ENCODE measurements at regions not wholly inside any gene's neighbourhood (a gene's known extent, or its start where the extent isn't known, plus 50 kb on each side); places are given as distances from the start of the nearest gene placed in this dataset.
"Not testable (repeated sequence)": the region's sequence is repeated elsewhere in the genome, so short reads cannot be mapped to it uniquely, and the experiment has no call there.

- Histone ChIP-seq H3K4me1 (ENCODE audit: control insufficient read depth in 1 of 2, insufficient read depth in 2 of 2, low read length in 2 of 2) (no peaks in the 10 kb centered on the region), H3K36me3 (ENCODE audit: control insufficient read depth in 1 of 2, insufficient read depth in 2 of 2, low read length in 2 of 2) (no peaks in the 10 kb centered on the region), H3K9me3 (ENCODE audit: control insufficient read depth in 1 of 2, low read length in 2 of 2) (no peaks in the 10 kb centered on the region), H3K4me3 (ENCODE audit: low read depth in 1 of 2, low read length in 2 of 2) (no peak overlapping the region), H3K27ac (ENCODE audit: low read length) (no peak overlapping the region), H3K27me3 (ENCODE audit: low read depth, low read length) (no peaks in the 10 kb centered on the region)
These were observed 1048.1 kb downstream of the ROBO2 start for GRCh38 chr3:78088006-78088405.

GRCh38 chr3:78090382-78090781 is 1050.5 kb downstream of the ROBO2 start:
- Histone ChIP-seq H3K27ac (ENCODE audit: low read length) (no peak overlapping the region), H3K27me3 (ENCODE audit: low read depth, low read length) (no peaks in the 10 kb centered on the region), H3K4me3 (ENCODE audit: low read depth in 1 of 2, low read length in 2 of 2) (no peak overlapping the region), H3K9me3 (ENCODE audit: control insufficient read depth in 1 of 2, low read length in 2 of 2) (no peaks in the 10 kb centered on the region), H3K36me3 (ENCODE audit: control insufficient read depth in 1 of 2, insufficient read depth in 2 of 2, low read length in 2 of 2) (no peaks in the 10 kb centered on the region), H3K4me1 (ENCODE audit: control insufficient read depth in 1 of 2, insufficient read depth in 2 of 2, low read length in 2 of 2) (no peaks in the 10 kb centered on the region)

GRCh38 chr3:78091478-78092119 is 1051.7 kb downstream of the ROBO2 start:
- Histone ChIP-seq H3K27ac (ENCODE audit: low read length) (no peak overlapping the region), H3K9me3 (ENCODE audit: control insufficient read depth in 1 of 2, low read length in 2 of 2) (no peaks in the 10 kb centered on the region), H3K4me1 (ENCODE audit: control insufficient read depth in 1 of 2, insufficient read depth in 2 of 2, low read length in 2 of 2) (no peaks in the 10 kb centered on the region), H3K36me3 (ENCODE audit: control insufficient read depth in 1 of 2, insufficient read depth in 2 of 2, low read length in 2 of 2) (no peaks in the 10 kb centered on the region), H3K4me3 (ENCODE audit: low read depth in 1 of 2, low read length in 2 of 2) (no peak overlapping the region), H3K27me3 (ENCODE audit: low read depth, low read length) (no peaks in the 10 kb centered on the region)

GRCh38 chr3:78092574-78092973 is 1052.7 kb downstream of the ROBO2 start:
- not testable (repeated sequence) for H3K27ac ChIP-seq (ENCODE audit: low read length); H3K27me3 ChIP-seq (ENCODE audit: low read depth, low read length); H3K4me1 ChIP-seq (ENCODE audit: control insufficient read depth in 1 of 2, insufficient read depth in 2 of 2, low read length in 2 of 2); H3K36me3 ChIP-seq (ENCODE audit: control insufficient read depth in 1 of 2, insufficient read depth in 2 of 2, low read length in 2 of 2); H3K9me3 ChIP-seq (ENCODE audit: control insufficient read depth in 1 of 2, low read length in 2 of 2); H3K4me3 ChIP-seq (ENCODE audit: low read depth in 1 of 2, low read length in 2 of 2)

- Histone ChIP-seq H3K9me3 (ENCODE audit: control insufficient read depth in 1 of 2, low read length in 2 of 2) (no peaks in the 10 kb centered on the region), H3K27ac (ENCODE audit: low read length) (no peak overlapping the region), H3K4me3 (ENCODE audit: low read depth in 1 of 2, low read length in 2 of 2) (no peak overlapping the region), H3K4me1 (ENCODE audit: control insufficient read depth in 1 of 2, insufficient read depth in 2 of 2, low read length in 2 of 2) (no peaks in the 10 kb centered on the region), H3K27me3 (ENCODE audit: low read depth, low read length) (no peaks in the 10 kb centered on the region), H3K36me3 (ENCODE audit: control insufficient read depth in 1 of 2, insufficient read depth in 2 of 2, low read length in 2 of 2) (no peaks in the 10 kb centered on the region)
These were observed 1056.8 kb downstream of the ROBO2 start for GRCh38 chr3:78096488-78097255.

GRCh38 chr3:78098367-78098766 is 1058.5 kb downstream of the ROBO2 start:
- no peak overlapping the region for H3K4me3 ChIP-seq (ENCODE audit: low read depth in 1 of 2, low read length in 2 of 2)

GRCh38 chr3:78101384-78101783 is 1061.5 kb downstream of the ROBO2 start:
- no peaks in the 10 kb centered on the region for H3K9me3 ChIP-seq (ENCODE audit: control insufficient read depth in 1 of 2, low read length in 2 of 2)
- no peak overlapping the region for H3K27ac ChIP-seq (ENCODE audit: low read length)
- H3K27me3 ChIP-seq (ENCODE audit: low read depth, low read length), result no peaks in the 10 kb centered on the region
- H3K36me3 ChIP-seq (ENCODE audit: control insufficient read depth in 1 of 2, insufficient read depth in 2 of 2, low read length in 2 of 2), result no peaks in the 10 kb centered on the region
- H3K4me1 ChIP-seq (ENCODE audit: control insufficient read depth in 1 of 2, insufficient read depth in 2 of 2, low read length in 2 of 2), result no peaks in the 10 kb centered on the region
- no peak overlapping the region for H3K4me3 ChIP-seq (ENCODE audit: low read depth in 1 of 2, low read length in 2 of 2)

More at GRCh38 chr3:78098367-78098766, 1058.5 kb downstream of the ROBO2 start:
- Histone ChIP-seq H3K36me3 (ENCODE audit: control insufficient read depth in 1 of 2, insufficient read depth in 2 of 2, low read length in 2 of 2) (no peaks in the 10 kb centered on the region), H3K4me1 (ENCODE audit: control insufficient read depth in 1 of 2, insufficient read depth in 2 of 2, low read length in 2 of 2) (no peaks in the 10 kb centered on the region), H3K27ac (ENCODE audit: low read length) (no peak overlapping the region), H3K27me3 (ENCODE audit: low read depth, low read length) (no peaks in the 10 kb centered on the region), H3K9me3 (ENCODE audit: control insufficient read depth in 1 of 2, low read length in 2 of 2) (no peaks in the 10 kb centered on the region)

- not testable (repeated sequence) for H3K27me3 ChIP-seq (ENCODE audit: low read depth, low read length); H3K9me3 ChIP-seq (ENCODE audit: control insufficient read depth in 1 of 2, low read length in 2 of 2); H3K36me3 ChIP-seq (ENCODE audit: control insufficient read depth in 1 of 2, insufficient read depth in 2 of 2, low read length in 2 of 2)
These were observed 1068.5 kb downstream of the ROBO2 start for GRCh38 chr3:78108269-78108961.

GRCh38 chr3:78112291-78113010 is 1072.6 kb downstream of the ROBO2 start:
- Histone ChIP-seq H3K36me3 (ENCODE audit: control insufficient read depth in 1 of 2, insufficient read depth in 2 of 2, low read length in 2 of 2) (no peaks in the 10 kb centered on the region), H3K27me3 (ENCODE audit: low read depth, low read length) (no peaks in the 10 kb centered on the region), H3K27ac (ENCODE audit: low read length) (no peak overlapping the region), H3K4me1 (ENCODE audit: control insufficient read depth in 1 of 2, insufficient read depth in 2 of 2, low read length in 2 of 2) (no peaks in the 10 kb centered on the region), H3K4me3 (ENCODE audit: low read depth in 1 of 2, low read length in 2 of 2) (no peak overlapping the region), H3K9me3 (ENCODE audit: control insufficient read depth in 1 of 2, low read length in 2 of 2) (no peaks in the 10 kb centered on the region)

More at GRCh38 chr3:78108269-78108961, 1068.5 kb downstream of the ROBO2 start:
- H3K27ac ChIP-seq (ENCODE audit: low read length); H3K4me3 ChIP-seq (ENCODE audit: low read depth in 1 of 2, low read length in 2 of 2); H3K4me1 ChIP-seq (ENCODE audit: control insufficient read depth in 1 of 2, insufficient read depth in 2 of 2, low read length in 2 of 2): not testable (repeated sequence)

GRCh38 chr3:78115983-78116382 is 1076.1 kb downstream of the ROBO2 start:
- H3K27me3 ChIP-seq (ENCODE audit: low read depth, low read length), result no peaks in the 10 kb centered on the region
- H3K4me1 ChIP-seq (ENCODE audit: control insufficient read depth in 1 of 2, insufficient read depth in 2 of 2, low read length in 2 of 2), result no peaks in the 10 kb centered on the region
- no peaks in the 10 kb centered on the region for H3K9me3 ChIP-seq (ENCODE audit: control insufficient read depth in 1 of 2, low read length in 2 of 2)
- H3K4me3 ChIP-seq (ENCODE audit: low read depth in 1 of 2, low read length in 2 of 2), result no peak overlapping the region
- H3K27ac ChIP-seq (ENCODE audit: low read length), result no peak overlapping the region
- no peaks in the 10 kb centered on the region for H3K36me3 ChIP-seq (ENCODE audit: control insufficient read depth in 1 of 2, insufficient read depth in 2 of 2, low read length in 2 of 2)

- Histone ChIP-seq H3K27me3 (ENCODE audit: low read depth, low read length) (no peaks in the 10 kb centered on the region), H3K4me1 (ENCODE audit: control insufficient read depth in 1 of 2, insufficient read depth in 2 of 2, low read length in 2 of 2) (no peaks in the 10 kb centered on the region), H3K27ac (ENCODE audit: low read length) (no peak overlapping the region), H3K9me3 (ENCODE audit: control insufficient read depth in 1 of 2, low read length in 2 of 2) (no peaks in the 10 kb centered on the region), H3K36me3 (ENCODE audit: control insufficient read depth in 1 of 2, insufficient read depth in 2 of 2, low read length in 2 of 2) (no peaks in the 10 kb centered on the region), H3K4me3 (ENCODE audit: low read depth in 1 of 2, low read length in 2 of 2) (no peak overlapping the region)
These were observed 1077.0 kb downstream of the ROBO2 start for GRCh38 chr3:78116874-78117273.
